ENCODE measurements at regions not wholly inside any gene's neighbourhood (a gene's known extent, or its start where the extent isn't known, plus 50 kb on each side); places are given as distances from the start of the nearest gene placed in this dataset.

DNA sequence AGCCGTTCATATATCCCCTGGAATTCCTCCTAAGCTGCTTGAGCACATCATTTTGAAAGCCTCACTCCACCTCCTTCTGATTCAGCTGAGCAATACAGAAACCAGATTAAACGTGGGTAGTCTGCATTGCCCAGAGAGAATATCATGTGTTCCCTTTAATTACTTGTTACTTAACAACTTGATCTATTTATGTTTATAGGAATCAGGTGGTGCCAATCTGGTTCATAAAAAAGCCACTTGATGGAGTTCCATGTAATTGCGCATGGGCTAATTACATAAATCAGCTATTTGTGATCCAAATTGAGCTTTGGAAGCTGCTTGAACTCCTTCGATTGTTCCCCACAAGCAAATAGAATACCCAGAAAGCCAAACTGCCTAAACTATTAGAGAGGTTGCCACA, 114.7 kb upstream of the ADCY1 start:
- no peak for DNase-seq (ENCODE audit: low read depth in 1 of 2, low spot score in 1 of 2)
- TF ChIP-seq GABPA (IDR thresholded peaks at IDR 0.05; ENCODE audit: low read depth) (no peak), SPI1 (IDR thresholded peaks at IDR 0.05; ENCODE audit: borderline replicate concordance, low read depth) (no peak), POLR2AphosphoS5 (IDR thresholded peaks at IDR 0.05; ENCODE audit: low read depth) (no peak)
- TF ChIP-seq, protein P1, sequence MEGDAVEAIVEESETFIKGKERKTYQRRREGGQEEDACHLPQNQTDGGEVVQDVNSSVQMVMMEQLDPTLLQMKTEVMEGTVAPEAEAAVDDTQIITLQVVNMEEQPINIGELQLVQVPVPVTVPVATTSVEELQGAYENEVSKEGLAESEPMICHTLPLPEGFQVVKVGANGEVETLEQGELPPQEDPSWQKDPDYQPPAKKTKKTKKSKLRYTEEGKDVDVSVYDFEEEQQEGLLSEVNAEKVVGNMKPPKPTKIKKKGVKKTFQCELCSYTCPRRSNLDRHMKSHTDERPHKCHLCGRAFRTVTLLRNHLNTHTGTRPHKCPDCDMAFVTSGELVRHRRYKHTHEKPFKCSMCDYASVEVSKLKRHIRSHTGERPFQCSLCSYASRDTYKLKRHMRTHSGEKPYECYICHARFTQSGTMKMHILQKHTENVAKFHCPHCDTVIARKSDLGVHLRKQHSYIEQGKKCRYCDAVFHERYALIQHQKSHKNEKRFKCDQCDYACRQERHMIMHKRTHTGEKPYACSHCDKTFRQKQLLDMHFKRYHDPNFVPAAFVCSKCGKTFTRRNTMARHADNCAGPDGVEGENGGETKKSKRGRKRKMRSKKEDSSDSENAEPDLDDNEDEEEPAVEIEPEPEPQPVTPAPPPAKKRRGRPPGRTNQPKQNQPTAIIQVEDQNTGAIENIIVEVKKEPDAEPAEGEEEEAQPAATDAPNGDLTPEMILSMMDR (IDR thresholded peaks at IDR 0.05; ENCODE audit: insufficient read depth, low read length), result no peak
- TF ChIP-seq, protein P2, sequence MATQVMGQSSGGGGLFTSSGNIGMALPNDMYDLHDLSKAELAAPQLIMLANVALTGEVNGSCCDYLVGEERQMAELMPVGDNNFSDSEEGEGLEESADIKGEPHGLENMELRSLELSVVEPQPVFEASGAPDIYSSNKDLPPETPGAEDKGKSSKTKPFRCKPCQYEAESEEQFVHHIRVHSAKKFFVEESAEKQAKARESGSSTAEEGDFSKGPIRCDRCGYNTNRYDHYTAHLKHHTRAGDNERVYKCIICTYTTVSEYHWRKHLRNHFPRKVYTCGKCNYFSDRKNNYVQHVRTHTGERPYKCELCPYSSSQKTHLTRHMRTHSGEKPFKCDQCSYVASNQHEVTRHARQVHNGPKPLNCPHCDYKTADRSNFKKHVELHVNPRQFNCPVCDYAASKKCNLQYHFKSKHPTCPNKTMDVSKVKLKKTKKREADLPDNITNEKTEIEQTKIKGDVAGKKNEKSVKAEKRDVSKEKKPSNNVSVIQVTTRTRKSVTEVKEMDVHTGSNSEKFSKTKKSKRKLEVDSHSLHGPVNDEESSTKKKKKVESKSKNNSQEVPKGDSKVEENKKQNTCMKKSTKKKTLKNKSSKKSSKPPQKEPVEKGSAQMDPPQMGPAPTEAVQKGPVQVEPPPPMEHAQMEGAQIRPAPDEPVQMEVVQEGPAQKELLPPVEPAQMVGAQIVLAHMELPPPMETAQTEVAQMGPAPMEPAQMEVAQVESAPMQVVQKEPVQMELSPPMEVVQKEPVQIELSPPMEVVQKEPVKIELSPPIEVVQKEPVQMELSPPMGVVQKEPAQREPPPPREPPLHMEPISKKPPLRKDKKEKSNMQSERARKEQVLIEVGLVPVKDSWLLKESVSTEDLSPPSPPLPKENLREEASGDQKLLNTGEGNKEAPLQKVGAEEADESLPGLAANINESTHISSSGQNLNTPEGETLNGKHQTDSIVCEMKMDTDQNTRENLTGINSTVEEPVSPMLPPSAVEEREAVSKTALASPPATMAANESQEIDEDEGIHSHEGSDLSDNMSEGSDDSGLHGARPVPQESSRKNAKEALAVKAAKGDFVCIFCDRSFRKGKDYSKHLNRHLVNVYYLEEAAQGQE (IDR thresholded peaks at IDR 0.05; ENCODE audit: insufficient replicate concordance, low read depth), result no peak

DNA sequence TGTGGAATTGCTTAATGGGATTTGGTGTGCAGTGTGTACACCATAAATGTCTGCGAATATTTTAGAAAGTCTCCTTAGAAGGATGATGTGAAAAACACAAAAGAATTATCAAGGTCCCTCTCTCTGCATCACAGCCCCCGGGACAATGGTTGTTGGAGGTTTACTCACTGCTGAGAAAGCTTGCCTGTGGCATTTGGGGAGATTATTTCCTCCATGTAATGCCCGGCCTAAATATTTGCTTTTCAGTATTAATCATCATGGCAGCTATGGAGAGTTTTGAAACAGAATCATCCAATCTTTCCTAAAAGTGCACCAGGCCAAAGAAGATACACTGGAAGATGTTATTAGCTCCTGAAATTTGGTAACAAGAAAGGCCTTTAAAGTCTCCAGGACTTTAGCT, 113.8 kb upstream of the ADCY1 start:
- H3K27ac ChIP-seq (replicated peaks), result no peak overlapping the region
- H3K27me3 ChIP-seq (ENCODE audit: insufficient read depth, poor library complexity, severe bottlenecking), result peaks cover 4% of the 10 kb centered on the region
- DNase-seq (ENCODE audit: low read depth in 1 of 2, low spot score in 1 of 2), result no peak
- TF ChIP-seq GABPA (IDR thresholded peaks at IDR 0.05; ENCODE audit: low read depth), result no peak
- TF ChIP-seq SPI1 (IDR thresholded peaks at IDR 0.05; ENCODE audit: borderline replicate concordance, low read depth), result no peak
- no peak for TF ChIP-seq POLR2AphosphoS5 (IDR thresholded peaks at IDR 0.05; ENCODE audit: low read depth)
- H3K4me3 ChIP-seq (replicated peaks; ENCODE audit: insufficient read depth, low read length), result no peak overlapping the region

More for the DNA sequence above, 114.7 kb upstream of the ADCY1 start:
- no peak overlapping the region for H3K27ac ChIP-seq (replicated peaks)
- no peak overlapping the region for H3K4me3 ChIP-seq (replicated peaks; ENCODE audit: insufficient read depth, low read length)
- peaks cover 4% of the 10 kb centered on the region for H3K27me3 ChIP-seq (ENCODE audit: insufficient read depth, poor library complexity, severe bottlenecking)

DNA sequence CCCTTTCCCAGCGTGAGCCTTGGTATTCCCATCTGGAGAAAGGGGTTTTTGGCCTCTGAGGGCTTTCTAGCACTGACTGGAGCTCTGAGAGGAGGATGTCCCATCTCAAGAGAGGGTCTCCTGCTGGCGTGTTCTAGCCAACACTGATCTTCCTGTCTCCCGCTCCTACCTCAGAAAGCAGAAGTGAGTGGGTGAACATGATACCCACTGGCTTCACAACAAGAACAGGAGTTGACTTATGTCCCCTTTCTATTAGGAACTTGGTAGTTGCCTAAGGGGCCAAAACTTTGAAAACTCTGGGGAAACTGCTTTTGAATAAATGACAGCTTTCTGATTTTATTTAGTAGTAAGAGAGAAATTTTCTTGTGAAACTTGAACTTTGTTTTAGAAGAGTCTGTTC, 113.1 kb upstream of the ADCY1 start:
- TF ChIP-seq, protein P2 (IDR thresholded peaks at IDR 0.05; ENCODE audit: insufficient replicate concordance, low read depth), result no peak
- TF ChIP-seq SPI1 (IDR thresholded peaks at IDR 0.05; ENCODE audit: borderline replicate concordance, low read depth), result peak; percentile 66; the same call in 1 of the 2 replicates
- DNase-seq (ENCODE audit: low read depth in 1 of 2, low spot score in 1 of 2), result no peak
- peaks cover 4% of the 10 kb centered on the region for H3K27me3 ChIP-seq (ENCODE audit: insufficient read depth, poor library complexity, severe bottlenecking)
- no peak overlapping the region for H3K4me3 ChIP-seq (replicated peaks; ENCODE audit: insufficient read depth, low read length)
- no peak overlapping the region for H3K27ac ChIP-seq (replicated peaks)

DNA sequence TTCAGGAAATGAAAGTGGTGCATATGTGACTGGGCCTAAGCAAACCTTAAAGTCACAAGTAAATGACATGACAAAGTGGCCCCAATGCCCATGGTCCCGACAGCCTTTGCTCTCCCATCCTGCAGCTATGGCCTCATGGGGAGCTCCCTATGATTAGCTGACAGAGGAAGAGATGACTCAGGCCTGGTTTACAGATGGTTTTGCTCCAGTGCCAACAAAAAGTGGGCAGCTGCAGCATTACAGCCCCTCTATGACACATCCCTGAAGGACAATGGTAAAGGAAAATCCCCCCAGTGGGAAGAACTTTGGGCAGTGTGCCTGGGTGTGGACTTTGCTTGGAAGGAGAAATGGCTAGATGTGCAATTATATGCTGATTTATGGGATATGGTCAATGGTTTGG, 105.1 kb upstream of the ADCY1 start:
- TF ChIP-seq POLR2AphosphoS5 (IDR thresholded peaks at IDR 0.05; ENCODE audit: low read depth) (no peak), SPI1 (IDR thresholded peaks at IDR 0.05; ENCODE audit: borderline replicate concordance, low read depth) (no peak), GABPA (IDR thresholded peaks at IDR 0.05; ENCODE audit: low read depth) (no peak)
- TF ChIP-seq, protein P1 (IDR thresholded peaks at IDR 0.05; ENCODE audit: insufficient read depth, low read length), result no peak
- TF ChIP-seq, protein P2 (IDR thresholded peaks at IDR 0.05; ENCODE audit: insufficient replicate concordance, low read depth), result no peak
- Histone ChIP-seq H3K27me3 (ENCODE audit: insufficient read depth, poor library complexity, severe bottlenecking) (no peaks in the 10 kb centered on the region), H3K27ac (replicated peaks) (no peak overlapping the region), H3K4me3 (replicated peaks; ENCODE audit: insufficient read depth, low read length) (no peak overlapping the region)
- DNase-seq (ENCODE audit: low read depth in 1 of 2, low spot score in 1 of 2), result no peak
